Stromal cell of bone marrow (primary cell): ENCODE measurements at regions not wholly inside any gene's neighbourhood (a gene's known extent, or its start where the extent isn't known, plus 50 kb on each side); places are given as distances from the start of the nearest gene placed in this dataset.

ENCODE experiments used
- DNase-seq: peaks from one replicate; pipeline ENCODE4 v3.0.0-alpha.2; 2012; ENCODE audit warnings: low read depth

- DNase-seq = no peak
These were observed 492.4 kb downstream of the GADD45G start for GRCh38 chr9:90097237-90097636.

- DNase-seq = no peak
These were observed 493.6 kb downstream of the GADD45G start for GRCh38 chr9:90098408-90098807.

GRCh38 chr9:90099262-90099963, 494.6 kb downstream of the GADD45G start:
- DNase-seq = no peak

GRCh38 chr9:90100014-90100413, 495.2 kb downstream of the GADD45G start:
- peak; percentile 21 for DNase-seq

GRCh38 chr9:90102292-90102901, 497.6 kb downstream of the GADD45G start:
- DNase-seq = peak; percentile 53

- no peak for DNase-seq
These were observed 499.0 kb downstream of the GADD45G start for GRCh38 chr9:90103771-90104170.

GRCh38 chr9:90105773-90106172, 501.0 kb downstream of the GADD45G start:
- DNase-seq = no peak

GRCh38 chr9:90107040-90107725, 502.4 kb downstream of the GADD45G start:
- no peak for DNase-seq

GRCh38 chr9:90107726-90108655, 503.2 kb downstream of the GADD45G start:
- peak; percentile 38 for DNase-seq

GRCh38 chr9:90112788-90113187, 508.0 kb downstream of the GADD45G start:
- no peak for DNase-seq

GRCh38 chr9:90114641-90115425, 510.0 kb downstream of the GADD45G start:
- no peak for DNase-seq

GRCh38 chr9:90121762-90122161, 517.0 kb downstream of the GADD45G start:
- DNase-seq = no peak

GRCh38 chr9:90124961-90125360, 517.7 kb downstream of the DIRAS2 start:
- peak; percentile 17 for DNase-seq

- no peak for DNase-seq
These were observed 514.7 kb downstream of the DIRAS2 start for GRCh38 chr9:90127923-90128322.

GRCh38 chr9:90128587-90129190, 513.9 kb downstream of the DIRAS2 start:
- DNase-seq = no peak

GRCh38 chr9:90129446-90129845, 513.2 kb downstream of the DIRAS2 start:
- DNase-seq = no peak

GRCh38 chr9:90131568-90131967, 511.1 kb downstream of the DIRAS2 start:
- no peak for DNase-seq

- DNase-seq = no peak
These were observed 509.8 kb downstream of the DIRAS2 start for GRCh38 chr9:90132866-90133265.

- no peak for DNase-seq
These were observed 504.8 kb downstream of the DIRAS2 start for GRCh38 chr9:90137801-90138200.

- DNase-seq = no peak
These were observed 502.3 kb downstream of the DIRAS2 start for GRCh38 chr9:90140131-90140818.
